Breast epithelium (tissue), 4 donors: ENCODE measurements at regions not wholly inside any gene's neighbourhood (a gene's known extent, or its start where the extent isn't known, plus 50 kb on each side); places are given as distances from the start of the nearest gene placed in this dataset.
"Not testable (repeated sequence)": the region's sequence is repeated elsewhere in the genome, so short reads cannot be mapped to it uniquely, and the experiment has no call there.

ENCODE experiments used
- DNase-seq, 2 donors: peaks; one replicate each; pipeline ENCODE4 v3.0.0-alpha.2; 2019; ENCODE audit warnings: low spot score in 2 of 2
- H3K27ac ChIP-seq, 2 donors: fragments of 200-600 bp; sonication (generic) in 1 of 2; one replicate each; pipeline ENCODE4 v1.5.1; 2016 to 2019; ENCODE audit warnings: mild to moderate bottlenecking in 1 of 2
- H3K27me3 ChIP-seq, 2 donors: fragments of 200-600 bp; sonication (generic) in 1 of 2; one replicate each; pipeline versions ENCODE4 v1.5.1 to v1.6.0; 2017 to 2019; ENCODE audit warnings: control low read depth in 1 of 2, mild to moderate bottlenecking in 1 of 2
- H3K36me3 ChIP-seq: fragments of 200-600 bp; one replicate; pipeline ENCODE4 v1.5.1; 2019
- H3K4me1 ChIP-seq, 2 donors: fragments of 200-600 bp; sonication (generic); one replicate each; pipeline ENCODE4 v1.5.1; 2016 to 2019; ENCODE audit warnings: control low read depth in 1 of 2
- H3K4me3 ChIP-seq, 3 donors: fragments of 200-600 bp; sonication (generic); 1 replicate in 2 of 3; 2 replicates in 1 of 3; pipeline ENCODE4 v1.5.1; 2016 to 2019; ENCODE audit warnings: mild to moderate bottlenecking in 3 of 3, moderate library complexity in 2 of 3
- H3K9me3 ChIP-seq, 2 donors: fragments of 200-600 bp; sonication (generic) in 1 of 2; one replicate each; pipeline ENCODE4 v1.5.1; 2016 to 2019; ENCODE audit warnings: control low read depth in 1 of 2
- POLR2A ChIP-seq: fragments of 450-650 bp; IDR thresholded peaks from one replicate; pipeline ENCODE4 v1.6.1; 2016; ENCODE audit warnings: antibody characterized with exemption, mild to moderate bottlenecking, moderate library complexity
- POLR2AphosphoS5 ChIP-seq, 3 donors: sonication (generic); formaldehyde crosslinking; IDR thresholded peaks; one replicate each; pipeline ENCODE4 v1.6.1; 2017; ENCODE audit warnings: antibody characterized with exemption in 3 of 3
- intact Hi-C: fragments of 100-400 bp; cut with DNase I; formaldehyde crosslinking; loops from one replicate; pipeline ENCODE4 v1.15.1; 2023; ENCODE audit warnings: low total_unique reads
- TF ChIP-seq, protein P1 (sequence below), 3 donors: fragments of 450-650 bp; IDR thresholded peaks; one replicate each; pipeline ENCODE4 v1.5.1; 2016 to 2017; ENCODE audit warnings: antibody characterized with exemption in 3 of 3, mild to moderate bottlenecking in 3 of 3, moderate library complexity in 3 of 3

GRCh38 chr16:26606381-26607150 is 460.2 kb upstream of the C16orf82 start:
- H3K4me3 ChIP-seq, result no peak overlapping the region
- no peak overlapping the region for H3K27ac ChIP-seq
- no peaks in the 10 kb centered on the region for H3K36me3 ChIP-seq
- no peaks in the 10 kb centered on the region for H3K4me1 ChIP-seq
- intact Hi-C loops, result no loop called here
- no peaks in the 10 kb centered on the region for H3K27me3 ChIP-seq
- no peaks in the 10 kb centered on the region for H3K9me3 ChIP-seq
- TF ChIP-seq POLR2A (no peak), POLR2AphosphoS5 (IDR thresholded peaks at IDR 0.05) (no peak)
- TF ChIP-seq, protein P1, sequence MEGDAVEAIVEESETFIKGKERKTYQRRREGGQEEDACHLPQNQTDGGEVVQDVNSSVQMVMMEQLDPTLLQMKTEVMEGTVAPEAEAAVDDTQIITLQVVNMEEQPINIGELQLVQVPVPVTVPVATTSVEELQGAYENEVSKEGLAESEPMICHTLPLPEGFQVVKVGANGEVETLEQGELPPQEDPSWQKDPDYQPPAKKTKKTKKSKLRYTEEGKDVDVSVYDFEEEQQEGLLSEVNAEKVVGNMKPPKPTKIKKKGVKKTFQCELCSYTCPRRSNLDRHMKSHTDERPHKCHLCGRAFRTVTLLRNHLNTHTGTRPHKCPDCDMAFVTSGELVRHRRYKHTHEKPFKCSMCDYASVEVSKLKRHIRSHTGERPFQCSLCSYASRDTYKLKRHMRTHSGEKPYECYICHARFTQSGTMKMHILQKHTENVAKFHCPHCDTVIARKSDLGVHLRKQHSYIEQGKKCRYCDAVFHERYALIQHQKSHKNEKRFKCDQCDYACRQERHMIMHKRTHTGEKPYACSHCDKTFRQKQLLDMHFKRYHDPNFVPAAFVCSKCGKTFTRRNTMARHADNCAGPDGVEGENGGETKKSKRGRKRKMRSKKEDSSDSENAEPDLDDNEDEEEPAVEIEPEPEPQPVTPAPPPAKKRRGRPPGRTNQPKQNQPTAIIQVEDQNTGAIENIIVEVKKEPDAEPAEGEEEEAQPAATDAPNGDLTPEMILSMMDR (IDR thresholded peaks at IDR 0.05), result no peak
- no peak for DNase-seq

- H3K27ac ChIP-seq, result no peak overlapping the region
- intact Hi-C loops, result no loop called here
- H3K9me3 ChIP-seq, result peaks cover 0 to 8% of the 10 kb centered on the region in 2 donors
- H3K4me3 ChIP-seq, result no peak overlapping the region
- TF ChIP-seq POLR2AphosphoS5 (IDR thresholded peaks at IDR 0.05) (no peak), POLR2A (no peak)
- TF ChIP-seq, protein P1 (IDR thresholded peaks at IDR 0.05), result no peak
- H3K36me3 ChIP-seq, result no peaks in the 10 kb centered on the region
- DNase-seq, result no peak
- no peaks in the 10 kb centered on the region for H3K27me3 ChIP-seq
- H3K4me1 ChIP-seq, result no peaks in the 10 kb centered on the region
Measured at GRCh38 chr16:26614237-26614841, 452.4 kb upstream of the C16orf82 start.

DNA sequence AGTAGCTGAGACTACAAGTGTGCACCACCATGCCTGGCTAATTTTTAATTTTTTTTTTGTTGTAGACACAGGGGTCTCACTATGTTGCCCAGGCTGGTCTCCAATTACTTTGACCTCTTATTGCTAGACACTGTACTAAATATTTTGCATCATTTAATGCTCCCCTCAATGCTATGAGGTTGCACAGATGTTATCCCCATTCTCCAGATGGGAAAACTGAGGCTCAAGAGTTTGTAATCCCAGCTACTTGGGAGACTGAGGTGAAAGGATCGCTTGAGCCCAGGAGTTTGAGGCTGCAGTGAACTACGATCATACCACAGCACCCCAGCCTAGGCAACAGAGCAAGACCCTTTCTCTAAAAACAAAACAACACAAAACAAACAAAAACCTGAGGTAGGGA is 443.3 kb upstream of the C16orf82 start:
- Histone ChIP-seq H3K4me1 (no peaks in the 10 kb centered on the region), H3K27me3 (no peaks in the 10 kb centered on the region), H3K4me3 (no peak overlapping the region), H3K9me3 (peaks cover 0 to 12% of the 10 kb centered on the region in 2 donors), H3K36me3 (no peaks in the 10 kb centered on the region), H3K27ac (no peak overlapping the region)
- DNase-seq, result no peak
- intact Hi-C loops, result no loop called here
- TF ChIP-seq POLR2AphosphoS5 (IDR thresholded peaks at IDR 0.05) (no peak), POLR2A (no peak)
- TF ChIP-seq, protein P1 (IDR thresholded peaks at IDR 0.05), result no peak

- H3K9me3 ChIP-seq, result peaks cover 0 to 21% of the 10 kb centered on the region in 2 donors
- TF ChIP-seq POLR2AphosphoS5 (IDR thresholded peaks at IDR 0.05), result no peak
- TF ChIP-seq, protein P1 (IDR thresholded peaks at IDR 0.05), result no peak
- no peak for TF ChIP-seq POLR2A
- H3K27me3 ChIP-seq, result no peaks in the 10 kb centered on the region
- H3K4me1 ChIP-seq, result no peaks in the 10 kb centered on the region
- H3K36me3 ChIP-seq, result no peaks in the 10 kb centered on the region
- no peak overlapping the region for H3K4me3 ChIP-seq
- intact Hi-C loops, result no loop called here
- no peak for DNase-seq
- H3K27ac ChIP-seq, result no peak overlapping the region
Measured at GRCh38 chr16:26627958-26628357, 438.8 kb upstream of the C16orf82 start.

GRCh38 chr16:26631365-26631764 is 435.4 kb upstream of the C16orf82 start:
- peaks cover 0 to 30% of the 10 kb centered on the region in 2 donors for H3K9me3 ChIP-seq
- intact Hi-C loops, H3K27ac ChIP-seq, H3K27me3 ChIP-seq, H3K4me3 ChIP-seq, DNase-seq, H3K4me1 ChIP-seq, H3K36me3 ChIP-seq: not testable (repeated sequence)
